ENCODE measurements at regions not wholly inside any gene's neighbourhood (a gene's known extent, or its start where the extent isn't known, plus 50 kb on each side); places are given as distances from the start of the nearest gene placed in this dataset.

GRCh38 chr11:114984611-114985163 lies 306.4 kb downstream of the NXPE2 start:
- 17% methylated on average over 9 of the region's 9 CpGs for WGBS (ENCODE audit: insufficient coverage, insufficient replicate concordance, low lambda C conversion rate, missing lambda C conversion rate)
- TF ChIP-seq MLLT1 (IDR thresholded peaks at IDR 0.05) (no peak), PAX5 (IDR thresholded peaks at IDR 0.05; ENCODE audit: borderline replicate concordance, low read depth, low read length) (no peak), FOS (IDR thresholded peaks at IDR 0.05; ENCODE audit: borderline replicate concordance, extremely low read depth, insufficient read length) (no peak), ZNF24 (IDR thresholded peaks at IDR 0.05) (no peak)
- Histone ChIP-seq H3K27ac (ENCODE audit: control insufficient read depth, insufficient read depth) (no peak overlapping the region), H3K36me3 (ENCODE audit: control insufficient read depth in 2 of 2, insufficient read depth in 2 of 2, low read length in 1 of 2) (no peaks in the 10 kb centered on the region), H2AFZ (ENCODE audit: control insufficient read depth, low read depth, low read length) (no peak overlapping the region), H3K4me1 (ENCODE audit: control insufficient read depth, insufficient read depth, low read length) (no peaks in the 10 kb centered on the region), H3K9me3 (replicated peaks; ENCODE audit: control insufficient read depth, insufficient read depth, low read length) (no peaks in the 10 kb centered on the region), H4K20me1 (ENCODE audit: control insufficient read depth, insufficient read depth) (no peaks in the 10 kb centered on the region), H3K4me3 (no peak overlapping the region), H3K4me2 (ENCODE audit: control insufficient read depth, insufficient read depth) (no peak overlapping the region), H3K9ac (ENCODE audit: control insufficient read depth, insufficient read depth, low read length) (no peak overlapping the region), H3K79me2 (ENCODE audit: control insufficient read depth, insufficient read depth, low read length) (no peaks in the 10 kb centered on the region), H3K27me3 (replicated peaks in 1 of 2; ENCODE audit: control insufficient read depth in 2 of 2, insufficient read depth in 2 of 2, low read length in 1 of 2) (peaks cover 0 to 3% of the 10 kb centered on the region in 2 experiments; a peak in 1 of 4 replicates)
- in situ Hi-C loops (cut with MboI) (no loop called here), intact Hi-C loops (cut with micrococcal nuclease; ENCODE audit: unreplicated experiment) (no loop called here)
- ChIA-PET SMC1A (ENCODE audit: uncharacterized antibody, unreplicated experiment) (no interaction called here), RAD21 (ENCODE audit: unreplicated experiment) (no interaction called here), CTCF (no interaction called here), POLR2A (no interaction called here)
- no TSS peak for BruUV-seq (replicated peaks)
- no peak for FAIRE-seq
- no peak for ATAC-seq
- no peak for DNase-seq (ENCODE audit: low read depth, low spot score)

- H3K36me3 ChIP-seq (ENCODE audit: control insufficient read depth in 2 of 2, insufficient read depth in 2 of 2, low read length in 1 of 2), result no peaks in the 10 kb centered on the region
- ATAC-seq (no peak), FAIRE-seq (no peak), DNase-seq (ENCODE audit: low read depth, low spot score) (no peak)
- no peak overlapping the region for H3K27ac ChIP-seq (ENCODE audit: control insufficient read depth, insufficient read depth)
- no peak overlapping the region for H2AFZ ChIP-seq (ENCODE audit: control insufficient read depth, low read depth, low read length)
- H3K4me1 ChIP-seq (ENCODE audit: control insufficient read depth, insufficient read depth, low read length), result no peaks in the 10 kb centered on the region
- CTCF ChIA-PET, result no interaction called here
- 55% methylated on average over 6 of the region's 6 CpGs for WGBS (ENCODE audit: insufficient coverage, insufficient replicate concordance, low lambda C conversion rate, missing lambda C conversion rate)
- BruUV-seq (replicated peaks), result no TSS peak
- SMC1A ChIA-PET (ENCODE audit: uncharacterized antibody, unreplicated experiment), result no interaction called here
- no peaks in the 10 kb centered on the region for H3K9me3 ChIP-seq (replicated peaks; ENCODE audit: control insufficient read depth, insufficient read depth, low read length)
- H4K20me1 ChIP-seq (ENCODE audit: control insufficient read depth, insufficient read depth), result no peaks in the 10 kb centered on the region
- in situ Hi-C loops (cut with MboI), result no loop called here
- H3K4me2 ChIP-seq (ENCODE audit: control insufficient read depth, insufficient read depth), result no peak overlapping the region
- RAD21 ChIA-PET (ENCODE audit: unreplicated experiment), result no interaction called here
- peaks cover 0 to 3% of the 10 kb centered on the region in 2 experiments; a peak in 1 of 4 replicates for H3K27me3 ChIP-seq (replicated peaks in 1 of 2; ENCODE audit: control insufficient read depth in 2 of 2, insufficient read depth in 2 of 2, low read length in 1 of 2)
- H3K9ac ChIP-seq (ENCODE audit: control insufficient read depth, insufficient read depth, low read length), result no peak overlapping the region
- H3K4me3 ChIP-seq, result no peak overlapping the region
- intact Hi-C loops (cut with micrococcal nuclease; ENCODE audit: unreplicated experiment), result no loop called here
- POLR2A ChIA-PET, result no interaction called here
- H3K79me2 ChIP-seq (ENCODE audit: control insufficient read depth, insufficient read depth, low read length), result no peaks in the 10 kb centered on the region
- TF ChIP-seq JUND (IDR thresholded peaks at IDR 0.05; ENCODE audit: low read depth, low read length), result no peak
- no peak for TF ChIP-seq JUNB (IDR thresholded peaks at IDR 0.05)
- TF ChIP-seq KDM1A (IDR thresholded peaks at IDR 0.05; ENCODE audit: borderline replicate concordance), result no peak
- TF ChIP-seq SUZ12 (IDR thresholded peaks at IDR 0.05; ENCODE audit: unreplicated experiment), result no peak
- TF ChIP-seq RELB (IDR thresholded peaks at IDR 0.05; ENCODE audit: low read depth), result no peak
- no peak for TF ChIP-seq BHLHE40 (IDR thresholded peaks at IDR 0.05; ENCODE audit: borderline replicate concordance in 1 of 2, low read depth in 2 of 2, low read length in 1 of 2)
- no peak for TF ChIP-seq REST (IDR thresholded peaks at IDR 0.05; ENCODE audit: low read depth, low read length)
These were observed 308.0 kb downstream of the NXPE2 start for GRCh38 chr11:114986365-114986764.

Data from GM12878 (cell line).